C4-2B (cell line): ENCODE measurements at regions not wholly inside any gene's neighbourhood (a gene's known extent, or its start where the extent isn't known, plus 50 kb on each side); places are given as distances from the start of the nearest gene placed in this dataset.

Experiments
- ZFX ChIP-seq: fragments of 450-650 bp; IDR thresholded peaks from 2 replicates; pipeline ENCODE4 v1.6.1; 2017
- TF ChIP-seq, protein P1 (sequence below): fragments of 450-650 bp; conservative IDR thresholded peaks from 2 replicates; pipeline ENCODE4 v1.5.1; 2017; ENCODE audit warnings: mild to moderate bottlenecking

- TF ChIP-seq, protein P1, sequence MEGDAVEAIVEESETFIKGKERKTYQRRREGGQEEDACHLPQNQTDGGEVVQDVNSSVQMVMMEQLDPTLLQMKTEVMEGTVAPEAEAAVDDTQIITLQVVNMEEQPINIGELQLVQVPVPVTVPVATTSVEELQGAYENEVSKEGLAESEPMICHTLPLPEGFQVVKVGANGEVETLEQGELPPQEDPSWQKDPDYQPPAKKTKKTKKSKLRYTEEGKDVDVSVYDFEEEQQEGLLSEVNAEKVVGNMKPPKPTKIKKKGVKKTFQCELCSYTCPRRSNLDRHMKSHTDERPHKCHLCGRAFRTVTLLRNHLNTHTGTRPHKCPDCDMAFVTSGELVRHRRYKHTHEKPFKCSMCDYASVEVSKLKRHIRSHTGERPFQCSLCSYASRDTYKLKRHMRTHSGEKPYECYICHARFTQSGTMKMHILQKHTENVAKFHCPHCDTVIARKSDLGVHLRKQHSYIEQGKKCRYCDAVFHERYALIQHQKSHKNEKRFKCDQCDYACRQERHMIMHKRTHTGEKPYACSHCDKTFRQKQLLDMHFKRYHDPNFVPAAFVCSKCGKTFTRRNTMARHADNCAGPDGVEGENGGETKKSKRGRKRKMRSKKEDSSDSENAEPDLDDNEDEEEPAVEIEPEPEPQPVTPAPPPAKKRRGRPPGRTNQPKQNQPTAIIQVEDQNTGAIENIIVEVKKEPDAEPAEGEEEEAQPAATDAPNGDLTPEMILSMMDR: no peak
- TF ChIP-seq ZFX: no peak
These were observed 228.8 kb downstream of the C12orf75 start for GRCh38 chr12:105559310-105559709.
